ENCODE measurements at regions not wholly inside any gene's neighbourhood (a gene's known extent, or its start where the extent isn't known, plus 50 kb on each side); places are given as distances from the start of the nearest gene placed in this dataset.

DNA sequence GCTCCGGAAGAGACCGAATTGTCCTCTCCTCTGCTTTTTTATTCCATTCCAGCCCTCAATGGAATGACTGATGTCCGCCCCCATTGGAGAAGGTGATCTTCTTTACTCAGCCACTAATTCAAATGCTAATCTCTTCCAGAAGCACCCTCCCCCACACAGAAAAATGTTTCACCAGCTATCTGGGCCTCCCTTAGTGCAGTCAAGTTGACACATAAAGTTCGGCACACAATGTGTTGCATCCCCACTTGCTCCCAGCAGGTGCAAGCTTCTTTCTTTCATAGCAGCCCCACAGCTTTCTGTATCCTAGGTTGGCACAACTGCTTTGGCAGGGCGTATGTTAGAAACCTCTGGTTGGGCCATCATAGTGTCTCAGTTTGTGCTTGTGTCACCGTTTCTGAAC, 73.3 kb upstream of the TLR3 start:
- H3K27me3 ChIP-seq: no peaks in the 10 kb centered on the region
- H3K9me3 ChIP-seq: no peaks in the 10 kb centered on the region
- no peaks in the 10 kb centered on the region for H3K36me3 ChIP-seq
- no peaks in the 10 kb centered on the region for H3K4me1 ChIP-seq
- no peak overlapping the region for H3K4me3 ChIP-seq (ENCODE audit: low read depth, low read length)
- TF ChIP-seq, protein P1, sequence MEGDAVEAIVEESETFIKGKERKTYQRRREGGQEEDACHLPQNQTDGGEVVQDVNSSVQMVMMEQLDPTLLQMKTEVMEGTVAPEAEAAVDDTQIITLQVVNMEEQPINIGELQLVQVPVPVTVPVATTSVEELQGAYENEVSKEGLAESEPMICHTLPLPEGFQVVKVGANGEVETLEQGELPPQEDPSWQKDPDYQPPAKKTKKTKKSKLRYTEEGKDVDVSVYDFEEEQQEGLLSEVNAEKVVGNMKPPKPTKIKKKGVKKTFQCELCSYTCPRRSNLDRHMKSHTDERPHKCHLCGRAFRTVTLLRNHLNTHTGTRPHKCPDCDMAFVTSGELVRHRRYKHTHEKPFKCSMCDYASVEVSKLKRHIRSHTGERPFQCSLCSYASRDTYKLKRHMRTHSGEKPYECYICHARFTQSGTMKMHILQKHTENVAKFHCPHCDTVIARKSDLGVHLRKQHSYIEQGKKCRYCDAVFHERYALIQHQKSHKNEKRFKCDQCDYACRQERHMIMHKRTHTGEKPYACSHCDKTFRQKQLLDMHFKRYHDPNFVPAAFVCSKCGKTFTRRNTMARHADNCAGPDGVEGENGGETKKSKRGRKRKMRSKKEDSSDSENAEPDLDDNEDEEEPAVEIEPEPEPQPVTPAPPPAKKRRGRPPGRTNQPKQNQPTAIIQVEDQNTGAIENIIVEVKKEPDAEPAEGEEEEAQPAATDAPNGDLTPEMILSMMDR (IDR thresholded peaks at IDR 0.05; ENCODE audit: low read depth, low read length): no peak
- no peak for DNase-seq

DNA sequence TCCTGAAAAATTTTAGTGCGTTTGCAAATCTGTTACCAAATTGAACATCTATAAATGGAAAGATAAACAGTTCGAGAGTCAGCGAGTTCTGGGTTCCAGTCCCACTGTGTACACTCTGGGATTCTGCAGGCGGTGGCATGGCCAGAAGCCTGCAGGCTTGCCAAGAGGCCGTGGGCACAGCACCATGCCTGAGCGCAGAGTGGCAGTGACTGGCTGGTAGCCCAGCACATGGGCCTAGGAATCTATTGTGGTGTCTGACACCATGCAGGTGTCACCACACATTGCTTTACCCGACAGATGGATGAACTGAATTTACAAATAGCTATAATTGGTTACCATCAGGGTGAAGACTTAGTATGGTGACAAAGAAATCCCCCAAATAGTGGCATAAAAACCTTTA, 71.7 kb upstream of the TLR3 start:
- DNase-seq: no peak
- Histone ChIP-seq H3K36me3 (no peaks in the 10 kb centered on the region), H3K4me1 (no peaks in the 10 kb centered on the region; the same call in 1 of the 2 replicates), H3K4me3 (ENCODE audit: low read depth, low read length) (no peak overlapping the region), H3K9me3 (no peaks in the 10 kb centered on the region), H3K27me3 (no peaks in the 10 kb centered on the region)
- TF ChIP-seq, protein P1 (IDR thresholded peaks at IDR 0.05; ENCODE audit: low read depth, low read length): no peak

DNA sequence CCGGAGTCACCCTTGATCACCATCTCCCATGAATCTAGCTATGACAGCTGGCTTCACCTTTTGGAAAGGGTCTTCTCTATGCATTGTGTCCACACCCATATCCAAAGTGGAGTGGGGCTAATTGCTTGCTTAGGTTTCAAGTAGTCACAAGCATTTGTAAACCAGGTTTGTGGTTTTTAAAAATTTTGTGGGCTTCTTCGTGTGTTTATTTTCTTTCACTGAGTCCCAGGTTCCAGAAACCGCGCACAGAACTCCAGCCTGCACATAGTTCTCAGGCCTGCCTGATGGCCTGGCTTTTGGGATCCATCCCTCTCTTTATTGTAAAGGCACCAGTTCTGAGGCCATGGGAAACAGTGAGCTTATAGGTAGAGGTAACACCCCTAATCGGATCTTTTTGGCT, 70.2 kb upstream of the TLR3 start:
- no peaks in the 10 kb centered on the region for H3K36me3 ChIP-seq
- TF ChIP-seq, protein P1 (IDR thresholded peaks at IDR 0.05; ENCODE audit: low read depth, low read length): no peak
- H3K9me3 ChIP-seq: no peaks in the 10 kb centered on the region
- peaks cover 7% of the 10 kb centered on the region for H3K4me1 ChIP-seq
- H3K27me3 ChIP-seq: no peaks in the 10 kb centered on the region
- H3K4me3 ChIP-seq (ENCODE audit: low read depth, low read length): no peak overlapping the region
- no peak for DNase-seq

DNA sequence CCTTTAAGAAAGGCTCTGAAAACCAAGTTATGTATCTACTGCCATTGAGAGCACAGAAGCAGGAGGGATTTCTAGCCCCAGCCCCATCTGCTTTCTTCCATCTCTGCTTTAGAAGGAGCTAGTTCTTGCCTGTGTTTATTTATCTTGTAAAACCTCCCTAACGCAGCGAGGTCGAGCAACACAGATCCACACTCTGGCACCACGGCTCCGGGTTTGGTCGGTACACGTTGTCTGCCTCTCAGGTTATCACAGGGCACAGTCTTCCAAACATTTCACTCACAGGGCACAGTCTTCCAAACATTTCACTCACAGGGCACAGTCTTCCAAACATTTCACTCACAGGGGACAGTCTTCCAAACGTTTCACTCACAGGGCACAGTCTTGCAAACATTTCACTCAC, 69.7 kb upstream of the TLR3 start:
- DNase-seq: no peak
- Histone ChIP-seq H3K4me1 (peaks cover 7% of the 10 kb centered on the region), H3K4me3 (ENCODE audit: low read depth, low read length) (no peak overlapping the region), H3K9me3 (no peaks in the 10 kb centered on the region), H3K27me3 (no peaks in the 10 kb centered on the region), H3K36me3 (no peaks in the 10 kb centered on the region)
- TF ChIP-seq, protein P1 (IDR thresholded peaks at IDR 0.05; ENCODE audit: low read depth, low read length): no peak

DNA sequence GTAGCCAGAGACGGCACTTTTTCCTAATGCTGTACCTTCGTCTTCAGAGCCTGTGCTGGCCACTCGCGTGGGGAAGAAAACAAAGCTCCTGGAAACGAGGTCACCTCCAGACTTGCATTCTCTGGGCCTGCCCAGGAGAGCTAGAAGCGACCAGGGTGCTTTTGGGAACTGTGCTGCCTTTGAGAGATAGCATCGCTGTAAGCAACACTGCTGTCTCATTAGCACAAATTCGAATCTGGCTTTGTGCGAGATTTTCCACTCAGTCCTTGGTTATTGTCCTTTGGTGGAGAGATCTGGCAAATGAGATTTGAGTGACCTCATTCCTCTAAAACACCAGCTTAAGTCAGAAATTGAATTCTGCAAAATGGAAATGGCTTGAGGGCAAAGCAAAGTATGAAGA, 66.1 kb upstream of the TLR3 start:
- no peaks in the 10 kb centered on the region for H3K9me3 ChIP-seq
- H3K27me3 ChIP-seq: no peaks in the 10 kb centered on the region
- DNase-seq: peak; percentile 39
- TF ChIP-seq, protein P1 (IDR thresholded peaks at IDR 0.05; ENCODE audit: low read depth, low read length): no peak
- H3K36me3 ChIP-seq: no peaks in the 10 kb centered on the region
- H3K4me1 ChIP-seq: peaks cover 7% of the 10 kb centered on the region
- H3K4me3 ChIP-seq (ENCODE audit: low read depth, low read length): no peak overlapping the region

- TF ChIP-seq, protein P1 (IDR thresholded peaks at IDR 0.05; ENCODE audit: low read depth, low read length): no peak
- no peak for DNase-seq
- Histone ChIP-seq H3K36me3 (no peaks in the 10 kb centered on the region), H3K4me1 (peaks cover 7% of the 10 kb centered on the region), H3K9me3 (no peaks in the 10 kb centered on the region), H3K4me3 (ENCODE audit: low read depth, low read length) (no peak overlapping the region), H3K27me3 (no peaks in the 10 kb centered on the region)
These were observed 65.2 kb upstream of the TLR3 start for GRCh38 chr4:186003746-186004145.
